A673 (cell line): ENCODE measurements at regions not wholly inside any gene's neighbourhood (a gene's known extent, or its start where the extent isn't known, plus 50 kb on each side); places are given as distances from the start of the nearest gene placed in this dataset.

Source experiments
- BruUV-seq: library from RNA; stranded (reverse); fragments of 400-500 nt; replicated peaks from 2 replicates; lab custom pipeline; 2021; lab: Mats Ljungman, UMichigan
- CTCF ChIA-PET: fragments of 300-600 bp; sonication (Branson Sonifier 250); formaldehyde crosslinking; loops from one replicate; lab custom pipeline; 2022; ENCODE audit warnings: antibody characterized with exemption; lab: Charles Lee
- POLR2A ChIA-PET: fragments of 300-600 bp; sonication (Branson Sonifier 250); formaldehyde crosslinking; loops from one replicate; lab custom pipeline; 2022; ENCODE audit warnings: antibody characterized with exemption; ENCODE audit not compliant: low non-redundant PET; lab: Charles Lee
- DNase-seq: peaks from one replicate; pipeline ENCODE4 v3.0.0-alpha.2; 2015; ENCODE audit warnings: low spot score
- H3K27ac ChIP-seq: fragments of 200-600 bp; sonication (generic); 2 replicates; pipeline ENCODE4 v1.5.1; 2016; ENCODE audit warnings: mixed run types, low read depth, mild to moderate bottlenecking, mixed read lengths, antibody characterized with exemption, low read length; ENCODE audit not compliant: poor library complexity, severe bottlenecking
- H3K27me3 ChIP-seq: fragments of 200-600 bp; sonication (generic); replicated peaks from 2 replicates; pipeline ENCODE4 v1.6.1; 2017; ENCODE audit warnings: mixed run types, low read depth, mild to moderate bottlenecking, mixed read lengths, antibody characterized with exemption, low read length; ENCODE audit not compliant: insufficient read depth, poor library complexity
- H3K36me3 ChIP-seq: fragments of 200-600 bp; sonication (generic); 2 replicates; pipeline ENCODE4 v1.6.1; 2016; ENCODE audit warnings: mixed run types, mild to moderate bottlenecking, mixed read lengths, antibody characterized with exemption, low read length; ENCODE audit not compliant: insufficient read depth, poor library complexity, severe bottlenecking
- H3K4me1 ChIP-seq: fragments of 200-600 bp; sonication (generic); 2 replicates; pipeline ENCODE4 v1.6.1; 2017; ENCODE audit warnings: mixed run types, mild to moderate bottlenecking, mixed read lengths, antibody characterized with exemption, low read length; ENCODE audit not compliant: insufficient read depth, poor library complexity, severe bottlenecking
- H3K4me3 ChIP-seq: fragments of 200-600 bp; sonication (generic); 2 replicates; pipeline ENCODE4 v1.5.1; 2016; ENCODE audit warnings: low read depth, mixed run types, mild to moderate bottlenecking, mixed read lengths, low read length; ENCODE audit not compliant: poor library complexity, severe bottlenecking
- H3K9me3 ChIP-seq: fragments of 200-600 bp; sonication (generic); 2 replicates; pipeline ENCODE4 v1.6.1; 2016; ENCODE audit warnings: mixed run types, low read depth, mild to moderate bottlenecking, mixed read lengths, antibody characterized with exemption, low read length; ENCODE audit not compliant: poor library complexity, severe bottlenecking
- EZH2 ChIP-seq: fragments of 200-600 bp; sonication (generic); IDR thresholded peaks from 2 replicates; pipeline ENCODE4 v1.6.1; 2017; ENCODE audit warnings: borderline replicate concordance, low read depth, mild to moderate bottlenecking, mixed read lengths, antibody characterized with exemption, low read length; ENCODE audit not compliant: poor library complexity, severe bottlenecking
- intact Hi-C: fragments of 100-400 bp; cut with micrococcal nuclease; formaldehyde crosslinking; loops from one replicate; pipeline ENCODE4 v1.10.0; 2022; ENCODE audit not compliant: unreplicated experiment
- TF ChIP-seq, protein P1 (sequence below): fragments of 300-800, 200-600 bp; sonication (generic); conservative IDR thresholded peaks from 2 replicates; pipeline ENCODE4 v1.5.1; 2017; ENCODE audit warnings: low read depth, mild to moderate bottlenecking, antibody characterized with exemption, low read length, moderate library complexity, mixed read lengths

DNA sequence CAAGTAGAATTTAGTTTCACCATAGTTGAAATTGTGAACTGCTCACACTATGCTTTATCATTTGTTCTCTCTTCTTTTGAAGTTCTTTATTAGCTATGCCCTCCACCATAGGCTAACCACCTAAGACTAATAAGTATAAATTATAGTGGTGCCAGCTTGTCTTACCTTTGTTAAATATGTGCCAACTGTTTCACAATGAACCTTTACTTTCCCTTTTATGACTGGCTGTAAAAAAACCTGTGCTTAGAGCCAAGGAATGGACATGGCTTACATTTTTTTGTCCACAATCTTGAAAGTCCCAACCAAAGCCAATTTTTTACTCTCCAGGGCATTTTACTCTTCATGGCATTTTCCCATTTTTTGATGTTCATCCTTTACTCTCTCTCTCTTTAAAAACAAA lies 123.5 kb upstream of the LEF1 start:
- no peaks in the 10 kb centered on the region for H3K36me3 ChIP-seq
- no peaks in the 10 kb centered on the region for H3K27me3 ChIP-seq
- POLR2A ChIA-PET, result no interaction called here
- no peaks in the 10 kb centered on the region for H3K4me1 ChIP-seq
- H3K9me3 ChIP-seq, result no peaks in the 10 kb centered on the region
- no TSS peak for BruUV-seq
- TF ChIP-seq EZH2, result no peak
- TF ChIP-seq, protein P1, sequence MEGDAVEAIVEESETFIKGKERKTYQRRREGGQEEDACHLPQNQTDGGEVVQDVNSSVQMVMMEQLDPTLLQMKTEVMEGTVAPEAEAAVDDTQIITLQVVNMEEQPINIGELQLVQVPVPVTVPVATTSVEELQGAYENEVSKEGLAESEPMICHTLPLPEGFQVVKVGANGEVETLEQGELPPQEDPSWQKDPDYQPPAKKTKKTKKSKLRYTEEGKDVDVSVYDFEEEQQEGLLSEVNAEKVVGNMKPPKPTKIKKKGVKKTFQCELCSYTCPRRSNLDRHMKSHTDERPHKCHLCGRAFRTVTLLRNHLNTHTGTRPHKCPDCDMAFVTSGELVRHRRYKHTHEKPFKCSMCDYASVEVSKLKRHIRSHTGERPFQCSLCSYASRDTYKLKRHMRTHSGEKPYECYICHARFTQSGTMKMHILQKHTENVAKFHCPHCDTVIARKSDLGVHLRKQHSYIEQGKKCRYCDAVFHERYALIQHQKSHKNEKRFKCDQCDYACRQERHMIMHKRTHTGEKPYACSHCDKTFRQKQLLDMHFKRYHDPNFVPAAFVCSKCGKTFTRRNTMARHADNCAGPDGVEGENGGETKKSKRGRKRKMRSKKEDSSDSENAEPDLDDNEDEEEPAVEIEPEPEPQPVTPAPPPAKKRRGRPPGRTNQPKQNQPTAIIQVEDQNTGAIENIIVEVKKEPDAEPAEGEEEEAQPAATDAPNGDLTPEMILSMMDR, result no peak
- CTCF ChIA-PET, result no interaction called here
- no peak overlapping the region for H3K27ac ChIP-seq
- intact Hi-C loops, result no loop called here
- DNase-seq, result no peak
- no peak overlapping the region for H3K4me3 ChIP-seq

DNA sequence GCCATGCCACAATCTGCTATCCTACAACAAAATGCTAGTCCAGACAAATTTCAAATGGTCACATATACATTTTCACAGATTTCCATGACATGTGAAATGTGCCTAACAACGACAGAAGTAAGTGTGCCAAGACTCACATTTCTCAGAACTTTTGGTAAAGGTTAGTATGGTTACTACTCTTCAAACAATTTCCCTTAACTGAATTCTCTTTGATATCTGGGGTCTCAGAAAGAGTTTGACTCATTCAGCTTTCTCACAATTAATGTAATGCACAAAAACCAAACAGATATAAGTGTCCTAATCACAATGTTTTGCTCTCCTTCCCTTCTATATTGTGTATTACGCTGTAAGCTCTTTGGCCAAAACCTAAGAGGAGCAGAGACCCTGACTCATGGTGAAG lies 122.4 kb upstream of the LEF1 start:
- H3K4me1 ChIP-seq, result no peaks in the 10 kb centered on the region
- no peak for TF ChIP-seq EZH2
- TF ChIP-seq, protein P1, result no peak
- no TSS peak for BruUV-seq
- POLR2A ChIA-PET, result no interaction called here
- no peaks in the 10 kb centered on the region for H3K9me3 ChIP-seq
- no peak for DNase-seq
- no peaks in the 10 kb centered on the region for H3K27me3 ChIP-seq
- H3K36me3 ChIP-seq, result no peaks in the 10 kb centered on the region
- H3K27ac ChIP-seq, result no peak overlapping the region
- no peak overlapping the region for H3K4me3 ChIP-seq
- intact Hi-C loops, result no loop called here
- CTCF ChIA-PET, result no interaction called here

DNA sequence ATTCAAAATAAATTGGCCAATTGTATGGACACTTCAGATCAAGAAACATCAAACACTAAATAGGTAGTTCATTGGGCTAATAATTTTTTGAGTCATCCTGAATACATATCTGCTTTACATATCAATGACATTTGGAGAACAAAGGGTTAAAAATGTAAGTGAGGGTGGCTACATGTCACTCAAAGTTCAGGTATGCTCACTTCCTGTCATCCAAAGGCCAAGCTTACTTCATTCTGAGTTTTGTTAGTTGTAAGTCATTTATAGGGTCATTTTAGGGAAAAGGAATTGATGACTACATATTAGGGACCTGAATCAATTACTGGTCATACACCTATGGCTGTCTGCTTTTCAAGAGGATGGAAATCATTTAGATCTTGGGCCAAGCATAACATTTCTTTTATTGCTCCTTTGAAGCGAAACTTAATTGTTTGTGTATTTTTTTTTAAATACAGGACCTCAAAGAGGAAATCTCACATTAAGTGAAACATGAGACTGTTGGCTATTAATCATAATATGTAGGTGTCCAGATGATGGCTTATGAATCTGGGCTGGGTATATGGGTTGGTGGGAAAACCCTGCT lies 119.2 kb upstream of the LEF1 start:
- CTCF ChIA-PET, result no interaction called here
- Histone ChIP-seq H3K4me1 (no peaks in the 10 kb centered on the region), H3K27ac (no peak overlapping the region), H3K27me3 (no peaks in the 10 kb centered on the region), H3K4me3 (no peak overlapping the region), H3K9me3 (no peaks in the 10 kb centered on the region), H3K36me3 (no peaks in the 10 kb centered on the region)
- no peak for TF ChIP-seq EZH2
- TF ChIP-seq, protein P1, result no peak
- intact Hi-C loops, result no loop called here
- no TSS peak for BruUV-seq
- POLR2A ChIA-PET, result interaction anchor here (0.6 kb wide), 1 partner anchor 183 kb away, joined by 6 read pairs; no protein-coding TSS in a partner anchor
- DNase-seq, result no peak
